GM23338 (cell line): ENCODE measurements at regions not wholly inside any gene's neighbourhood (a gene's known extent, or its start where the extent isn't known, plus 50 kb on each side); places are given as distances from the start of the nearest gene placed in this dataset.

Experiments used
- ATAC-seq: fragments of 200-7000 bp; cut with Tn5 transposase; 3 replicates; pipeline ENCODE4 v1.9.1; 2020
- DNase-seq: peaks from one replicate; pipeline ENCODE4 v3.0.0-alpha.2; 2015; ENCODE audit warnings: low spot score
- H2AFZ ChIP-seq: fragments of 200-600 bp; sonication (generic); 2 replicates; pipeline ENCODE4 v1.8.0; 2016; ENCODE audit warnings: antibody characterized with exemption, mild to moderate bottlenecking, moderate library complexity
- H3F3A ChIP-seq: fragments of 200-600 bp; sonication (generic); replicated peaks from 2 replicates; pipeline ENCODE4 v1.8.0; 2017; ENCODE audit warnings: antibody characterized with exemption, mixed run types, low read depth
- H3K27ac ChIP-seq: fragments of 200-600 bp; sonication (generic); 2 replicates; pipeline ENCODE4 v1.6.1; 2016; ENCODE audit warnings: low read depth
- H3K27me3 ChIP-seq: fragments of 200-600 bp; sonication (generic); 2 replicates; pipeline ENCODE4 v1.8.0; 2016; ENCODE audit warnings: mild to moderate bottlenecking, mixed run types, moderate library complexity; ENCODE audit not compliant: insufficient read depth
- H3K36me3 ChIP-seq: fragments of 200-600 bp; sonication (generic); 2 replicates; pipeline ENCODE4 v1.8.0; 2016; ENCODE audit warnings: mild to moderate bottlenecking; ENCODE audit not compliant: insufficient read depth
- H3K4me1 ChIP-seq: fragments of 200-600 bp; sonication (generic); 2 replicates; pipeline ENCODE4 v1.8.0; 2016; ENCODE audit warnings: mild to moderate bottlenecking, moderate library complexity; ENCODE audit not compliant: insufficient read depth
- H3K4me2 ChIP-seq: fragments of 200-600 bp; sonication (generic); 2 replicates; pipeline ENCODE4 v1.7.1; 2017; ENCODE audit warnings: mixed run types
- H3K4me3 ChIP-seq: fragments of 200-600 bp; sonication (generic); 2 replicates; pipeline ENCODE4 v1.6.1; 2016; ENCODE audit warnings: mixed run types
- H3K79me2 ChIP-seq: fragments of 200-600 bp; sonication (generic); replicated peaks from 2 replicates; pipeline ENCODE4 v1.8.0; 2017; ENCODE audit warnings: mild to moderate bottlenecking; ENCODE audit not compliant: insufficient read depth
- H3K9me2 ChIP-seq: fragments of 200-600 bp; sonication (generic); 2 replicates; pipeline ENCODE4 v1.8.0; 2017; ENCODE audit not compliant: insufficient read depth
- H4K20me1 ChIP-seq: fragments of 200-600 bp; sonication (generic); replicated peaks from 2 replicates; pipeline ENCODE4 v1.8.0; 2017; ENCODE audit warnings: mild to moderate bottlenecking; ENCODE audit not compliant: insufficient read depth
- H3K27ac Mint-ChIP-seq: 2 replicates; pipeline ENCODE4 v1.8.0; 2020; ENCODE audit warnings: inconsistent platforms, mild to moderate bottlenecking, moderate library complexity, mixed read lengths
- H3K27me3 Mint-ChIP-seq: 3 replicates; pipeline ENCODE4 v1.8.0; 2022; ENCODE audit warnings: low read depth, mild to moderate bottlenecking, moderate library complexity, mixed read lengths, inconsistent platforms; ENCODE audit not compliant: insufficient read depth, poor library complexity
- H3K36me3 Mint-ChIP-seq: 3 replicates; pipeline ENCODE4 v1.8.0; 2021; ENCODE audit warnings: low read depth, mild to moderate bottlenecking, inconsistent platforms, moderate library complexity, mixed read lengths
- H3K4me1 Mint-ChIP-seq: 3 replicates; pipeline ENCODE4 v1.8.0; 2020; ENCODE audit warnings: mild to moderate bottlenecking, inconsistent platforms, mixed read lengths
- H3K4me3 Mint-ChIP-seq: 3 replicates; pipeline ENCODE4 v1.8.0; 2021; ENCODE audit warnings: moderate library complexity, mild to moderate bottlenecking, inconsistent platforms, mixed read lengths
- H3K9me3 Mint-ChIP-seq: 3 replicates; pipeline ENCODE4 v1.8.0; 2020; ENCODE audit warnings: moderate library complexity, mild to moderate bottlenecking, inconsistent platforms, mixed read lengths
- CREB1 ChIP-seq: fragments of 250-450 bp; sonication (Bioruptor Pico); IDR thresholded peaks from 2 replicates; pipeline ENCODE4 v1.5.0; 2020; ENCODE audit warnings: low read depth, mild to moderate bottlenecking, moderate library complexity
- EZH2 ChIP-seq: fragments of 200-600 bp; sonication (generic); IDR thresholded peaks from one replicate; pipeline ENCODE4 v1.8.0; 2017; ENCODE audit warnings: antibody characterized with exemption, mild to moderate bottlenecking, low read depth; ENCODE audit not compliant: unreplicated experiment
- EZH2phosphoT487 ChIP-seq: fragments of 200-600 bp; sonication (generic); IDR thresholded peaks from one replicate; pipeline ENCODE4 v1.8.1; 2018; ENCODE audit warnings: antibody characterized with exemption; ENCODE audit not compliant: unreplicated experiment
- JUNB ChIP-seq: IDR thresholded peaks from one replicate; pipeline ENCODE4 v1.6.1; 2016; ENCODE audit warnings: antibody characterized with exemption; ENCODE audit not compliant: unreplicated experiment
- NANOG ChIP-seq: IDR thresholded peaks from 2 replicates; pipeline ENCODE4 v1.6.1; 2016; ENCODE audit warnings: antibody characterized with exemption, borderline replicate concordance
- POLR2AphosphoS5 ChIP-seq: IDR thresholded peaks from 2 replicates; pipeline ENCODE4 v1.6.1; 2016; ENCODE audit warnings: antibody characterized with exemption, low read depth
- STAT1 ChIP-seq: IDR thresholded peaks from one replicate; pipeline ENCODE4 v1.6.1; 2016; ENCODE audit warnings: antibody characterized with exemption; ENCODE audit not compliant: unreplicated experiment
- ZNF114 ChIP-seq: fragments of 250-450 bp; sonication (Bioruptor Pico); IDR thresholded peaks from 2 replicates; pipeline ENCODE4 v1.5.0; 2020; ENCODE audit warnings: mild to moderate bottlenecking, moderate library complexity
- ZNF331 ChIP-seq: fragments of 250-450 bp; sonication (Bioruptor Pico); IDR thresholded peaks from 2 replicates; pipeline ENCODE4 v1.5.0; 2020; ENCODE audit warnings: low read depth, mild to moderate bottlenecking, moderate library complexity
- TF ChIP-seq, protein P1 (sequence below): IDR thresholded peaks from one replicate; pipeline ENCODE4 v1.6.1; 2018; ENCODE audit warnings: antibody characterized with exemption; ENCODE audit not compliant: unreplicated experiment
- TF ChIP-seq, protein P2 (sequence below): IDR thresholded peaks from 2 replicates; pipeline ENCODE4 v1.6.1; 2016; ENCODE audit warnings: antibody characterized with exemption
- TF ChIP-seq, protein P3 (sequence below): fragments of 250-450 bp; sonication (Bioruptor Pico); IDR thresholded peaks from 2 replicates; pipeline ENCODE4 v1.5.0; 2020; ENCODE audit warnings: mild to moderate bottlenecking, moderate library complexity
- TF ChIP-seq, protein P4 (sequence below), 2 experiments: fragments of 200-600 bp in 1 of 2; sonication (generic) in 1 of 2; conservative IDR thresholded peaks; 2 replicates each; pipeline versions ENCODE4 v1.5.1 to v1.6.1; 2016 to 2017; ENCODE audit warnings: antibody characterized with exemption in 2 of 2, low read depth in 2 of 2, mild to moderate bottlenecking in 2 of 2, moderate library complexity in 1 of 2

DNA sequence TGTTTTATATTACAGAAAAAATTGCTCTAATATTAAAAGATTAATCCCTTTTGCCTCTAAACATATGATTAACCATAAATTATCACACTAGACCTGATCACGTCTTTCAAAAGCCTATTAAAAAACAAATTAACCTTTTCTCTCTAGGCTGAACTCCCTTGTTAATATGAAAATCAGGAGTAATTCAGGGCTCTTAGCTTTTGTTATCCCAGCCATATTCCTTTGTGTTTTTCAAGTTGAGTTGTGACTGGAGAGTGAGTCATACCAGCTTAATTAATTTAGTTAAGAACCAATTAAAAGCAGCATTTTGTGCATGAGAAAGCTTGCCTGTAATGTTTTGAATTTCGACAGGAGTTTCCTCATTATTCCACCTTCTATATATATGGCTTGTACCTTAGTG lies 385.8 kb downstream of the VGLL3 start:
- Histone ChIP-seq H3K4me3 (no peak overlapping the region), H2AFZ (no peak overlapping the region), H3K27me3 (no peaks in the 10 kb centered on the region), H3F3A (no peaks in the 10 kb centered on the region), H3K36me3 (no peaks in the 10 kb centered on the region), H3K27ac (no peak overlapping the region), H4K20me1 (no peaks in the 10 kb centered on the region), H3K79me2 (no peaks in the 10 kb centered on the region), H3K4me2 (no peak overlapping the region), H3K4me1 (no peaks in the 10 kb centered on the region; the same call in 1 of the 2 replicates), H3K9me2 (peaks cover 16% of the 10 kb centered on the region)
- H3K27ac Mint-ChIP-seq: no peak overlapping the region
- H3K9me3 Mint-ChIP-seq: peaks cover 25% of the 10 kb centered on the region
- TF ChIP-seq, protein P1, sequence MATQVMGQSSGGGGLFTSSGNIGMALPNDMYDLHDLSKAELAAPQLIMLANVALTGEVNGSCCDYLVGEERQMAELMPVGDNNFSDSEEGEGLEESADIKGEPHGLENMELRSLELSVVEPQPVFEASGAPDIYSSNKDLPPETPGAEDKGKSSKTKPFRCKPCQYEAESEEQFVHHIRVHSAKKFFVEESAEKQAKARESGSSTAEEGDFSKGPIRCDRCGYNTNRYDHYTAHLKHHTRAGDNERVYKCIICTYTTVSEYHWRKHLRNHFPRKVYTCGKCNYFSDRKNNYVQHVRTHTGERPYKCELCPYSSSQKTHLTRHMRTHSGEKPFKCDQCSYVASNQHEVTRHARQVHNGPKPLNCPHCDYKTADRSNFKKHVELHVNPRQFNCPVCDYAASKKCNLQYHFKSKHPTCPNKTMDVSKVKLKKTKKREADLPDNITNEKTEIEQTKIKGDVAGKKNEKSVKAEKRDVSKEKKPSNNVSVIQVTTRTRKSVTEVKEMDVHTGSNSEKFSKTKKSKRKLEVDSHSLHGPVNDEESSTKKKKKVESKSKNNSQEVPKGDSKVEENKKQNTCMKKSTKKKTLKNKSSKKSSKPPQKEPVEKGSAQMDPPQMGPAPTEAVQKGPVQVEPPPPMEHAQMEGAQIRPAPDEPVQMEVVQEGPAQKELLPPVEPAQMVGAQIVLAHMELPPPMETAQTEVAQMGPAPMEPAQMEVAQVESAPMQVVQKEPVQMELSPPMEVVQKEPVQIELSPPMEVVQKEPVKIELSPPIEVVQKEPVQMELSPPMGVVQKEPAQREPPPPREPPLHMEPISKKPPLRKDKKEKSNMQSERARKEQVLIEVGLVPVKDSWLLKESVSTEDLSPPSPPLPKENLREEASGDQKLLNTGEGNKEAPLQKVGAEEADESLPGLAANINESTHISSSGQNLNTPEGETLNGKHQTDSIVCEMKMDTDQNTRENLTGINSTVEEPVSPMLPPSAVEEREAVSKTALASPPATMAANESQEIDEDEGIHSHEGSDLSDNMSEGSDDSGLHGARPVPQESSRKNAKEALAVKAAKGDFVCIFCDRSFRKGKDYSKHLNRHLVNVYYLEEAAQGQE: no peak
- TF ChIP-seq ZNF114 (CRISPR knock-in tag) (no peak), NANOG (no peak), EZH2 (no peak), CREB1 (CRISPR knock-in tag) (no peak), JUNB (no peak), ZNF331 (no peak), STAT1 (no peak), EZH2phosphoT487 (no peak), POLR2AphosphoS5 (no peak)
- TF ChIP-seq, protein P2, sequence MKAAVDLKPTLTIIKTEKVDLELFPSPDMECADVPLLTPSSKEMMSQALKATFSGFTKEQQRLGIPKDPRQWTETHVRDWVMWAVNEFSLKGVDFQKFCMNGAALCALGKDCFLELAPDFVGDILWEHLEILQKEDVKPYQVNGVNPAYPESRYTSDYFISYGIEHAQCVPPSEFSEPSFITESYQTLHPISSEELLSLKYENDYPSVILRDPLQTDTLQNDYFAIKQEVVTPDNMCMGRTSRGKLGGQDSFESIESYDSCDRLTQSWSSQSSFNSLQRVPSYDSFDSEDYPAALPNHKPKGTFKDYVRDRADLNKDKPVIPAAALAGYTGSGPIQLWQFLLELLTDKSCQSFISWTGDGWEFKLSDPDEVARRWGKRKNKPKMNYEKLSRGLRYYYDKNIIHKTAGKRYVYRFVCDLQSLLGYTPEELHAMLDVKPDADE: no peak
- TF ChIP-seq, protein P3, sequence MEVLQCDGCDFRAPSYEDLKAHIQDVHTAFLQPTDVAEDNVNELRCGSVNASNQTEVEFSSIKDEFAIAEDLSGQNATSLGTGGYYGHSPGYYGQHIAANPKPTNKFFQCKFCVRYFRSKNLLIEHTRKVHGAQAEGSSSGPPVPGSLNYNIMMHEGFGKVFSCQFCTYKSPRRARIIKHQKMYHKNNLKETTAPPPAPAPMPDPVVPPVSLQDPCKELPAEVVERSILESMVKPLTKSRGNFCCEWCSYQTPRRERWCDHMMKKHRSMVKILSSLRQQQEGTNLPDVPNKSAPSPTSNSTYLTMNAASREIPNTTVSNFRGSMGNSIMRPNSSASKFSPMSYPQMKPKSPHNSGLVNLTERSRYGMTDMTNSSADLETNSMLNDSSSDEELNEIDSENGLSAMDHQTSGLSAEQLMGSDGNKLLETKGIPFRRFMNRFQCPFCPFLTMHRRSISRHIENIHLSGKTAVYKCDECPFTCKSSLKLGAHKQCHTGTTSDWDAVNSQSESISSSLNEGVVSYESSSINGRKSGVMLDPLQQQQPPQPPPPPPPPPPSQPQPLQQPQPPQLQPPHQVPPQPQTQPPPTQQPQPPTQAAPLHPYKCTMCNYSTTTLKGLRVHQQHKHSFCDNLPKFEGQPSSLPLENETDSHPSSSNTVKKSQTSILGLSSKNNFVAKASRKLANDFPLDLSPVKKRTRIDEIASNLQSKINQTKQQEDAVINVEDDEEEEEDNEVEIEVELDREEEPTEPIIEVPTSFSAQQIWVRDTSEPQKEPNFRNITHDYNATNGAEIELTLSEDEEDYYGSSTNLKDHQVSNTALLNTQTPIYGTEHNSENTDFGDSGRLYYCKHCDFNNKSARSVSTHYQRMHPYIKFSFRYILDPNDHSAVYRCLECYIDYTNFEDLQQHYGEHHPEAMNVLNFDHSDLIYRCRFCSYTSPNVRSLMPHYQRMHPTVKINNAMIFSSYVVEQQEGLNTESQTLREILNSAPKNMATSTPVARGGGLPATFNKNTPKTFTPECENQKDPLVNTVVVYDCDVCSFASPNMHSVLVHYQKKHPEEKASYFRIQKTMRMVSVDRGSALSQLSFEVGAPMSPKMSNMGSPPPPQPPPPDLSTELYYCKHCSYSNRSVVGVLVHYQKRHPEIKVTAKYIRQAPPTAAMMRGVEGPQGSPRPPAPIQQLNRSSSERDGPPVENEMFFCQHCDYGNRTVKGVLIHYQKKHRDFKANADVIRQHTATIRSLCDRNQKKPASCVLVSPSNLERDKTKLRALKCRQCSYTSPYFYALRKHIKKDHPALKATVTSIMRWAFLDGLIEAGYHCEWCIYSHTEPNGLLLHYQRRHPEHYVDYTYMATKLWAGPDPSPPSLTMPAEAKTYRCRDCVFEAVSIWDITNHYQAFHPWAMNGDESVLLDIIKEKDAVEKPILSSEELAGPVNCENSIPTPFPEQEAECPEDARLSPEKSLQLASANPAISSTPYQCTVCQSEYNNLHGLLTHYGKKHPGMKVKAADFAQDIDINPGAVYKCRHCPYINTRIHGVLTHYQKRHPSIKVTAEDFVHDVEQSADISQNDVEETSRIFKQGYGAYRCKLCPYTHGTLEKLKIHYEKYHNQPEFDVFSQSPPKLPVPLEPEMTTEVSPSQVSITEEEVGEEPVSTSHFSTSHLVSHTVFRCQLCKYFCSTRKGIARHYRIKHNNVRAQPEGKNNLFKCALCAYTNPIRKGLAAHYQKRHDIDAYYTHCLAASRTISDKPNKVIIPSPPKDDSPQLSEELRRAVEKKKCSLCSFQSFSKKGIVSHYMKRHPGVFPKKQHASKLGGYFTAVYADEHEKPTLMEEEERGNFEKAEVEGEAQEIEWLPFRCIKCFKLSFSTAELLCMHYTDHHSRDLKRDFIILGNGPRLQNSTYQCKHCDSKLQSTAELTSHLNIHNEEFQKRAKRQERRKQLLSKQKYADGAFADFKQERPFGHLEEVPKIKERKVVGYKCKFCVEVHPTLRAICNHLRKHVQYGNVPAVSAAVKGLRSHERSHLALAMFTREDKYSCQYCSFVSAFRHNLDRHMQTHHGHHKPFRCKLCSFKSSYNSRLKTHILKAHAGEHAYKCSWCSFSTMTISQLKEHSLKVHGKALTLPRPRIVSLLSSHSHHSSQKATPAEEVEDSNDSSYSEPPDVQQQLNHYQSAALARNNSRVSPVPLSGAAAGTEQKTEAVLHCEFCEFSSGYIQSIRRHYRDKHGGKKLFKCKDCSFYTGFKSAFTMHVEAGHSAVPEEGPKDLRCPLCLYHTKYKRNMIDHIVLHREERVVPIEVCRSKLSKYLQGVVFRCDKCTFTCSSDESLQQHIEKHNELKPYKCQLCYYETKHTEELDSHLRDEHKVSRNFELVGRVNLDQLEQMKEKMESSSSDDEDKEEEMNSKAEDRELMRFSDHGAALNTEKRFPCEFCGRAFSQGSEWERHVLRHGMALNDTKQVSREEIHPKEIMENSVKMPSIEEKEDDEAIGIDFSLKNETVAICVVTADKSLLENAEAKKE (CRISPR knock-in tag): no peak
- TF ChIP-seq, protein P4, sequence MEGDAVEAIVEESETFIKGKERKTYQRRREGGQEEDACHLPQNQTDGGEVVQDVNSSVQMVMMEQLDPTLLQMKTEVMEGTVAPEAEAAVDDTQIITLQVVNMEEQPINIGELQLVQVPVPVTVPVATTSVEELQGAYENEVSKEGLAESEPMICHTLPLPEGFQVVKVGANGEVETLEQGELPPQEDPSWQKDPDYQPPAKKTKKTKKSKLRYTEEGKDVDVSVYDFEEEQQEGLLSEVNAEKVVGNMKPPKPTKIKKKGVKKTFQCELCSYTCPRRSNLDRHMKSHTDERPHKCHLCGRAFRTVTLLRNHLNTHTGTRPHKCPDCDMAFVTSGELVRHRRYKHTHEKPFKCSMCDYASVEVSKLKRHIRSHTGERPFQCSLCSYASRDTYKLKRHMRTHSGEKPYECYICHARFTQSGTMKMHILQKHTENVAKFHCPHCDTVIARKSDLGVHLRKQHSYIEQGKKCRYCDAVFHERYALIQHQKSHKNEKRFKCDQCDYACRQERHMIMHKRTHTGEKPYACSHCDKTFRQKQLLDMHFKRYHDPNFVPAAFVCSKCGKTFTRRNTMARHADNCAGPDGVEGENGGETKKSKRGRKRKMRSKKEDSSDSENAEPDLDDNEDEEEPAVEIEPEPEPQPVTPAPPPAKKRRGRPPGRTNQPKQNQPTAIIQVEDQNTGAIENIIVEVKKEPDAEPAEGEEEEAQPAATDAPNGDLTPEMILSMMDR (conservative IDR thresholded peaks at IDR 0.05; ENCODE audit: low read depth in 2 of 2): no peak
- H3K4me1 Mint-ChIP-seq: no peaks in the 10 kb centered on the region
- peaks cover 23% of the 10 kb centered on the region for H3K36me3 Mint-ChIP-seq
- DNase-seq (no peak), ATAC-seq (no peak)
- no peak overlapping the region for H3K4me3 Mint-ChIP-seq
- no peaks in the 10 kb centered on the region for H3K27me3 Mint-ChIP-seq
